CD4-positive, alpha-beta memory T cell (primary cell): ENCODE measurements at regions not wholly inside any gene's neighbourhood (a gene's known extent, or its start where the extent isn't known, plus 50 kb on each side); places are given as distances from the start of the nearest gene placed in this dataset.

Experiments
- CTCF ChIA-PET: fragments of 350-600 bp; sonication (Branson Sonifier 250); formaldehyde crosslinking; loops from one replicate; lab custom pipeline; 2021; ENCODE audit warnings: inconsistent platforms; ENCODE audit not compliant: partially characterized antibody; lab: Charles Lee
- POLR2A ChIA-PET: fragments of 350-600 bp; sonication (Branson Sonifier 250); formaldehyde crosslinking; loops from one replicate; lab custom pipeline; 2021; ENCODE audit not compliant: partially characterized antibody; lab: Charles Lee
- DNase-seq, 5 donors: peaks; one replicate each; pipeline versions ENCODE4 v3.0.0 to v3.0.0-alpha.2; 2020 to 2022; ENCODE audit warnings: mixed read lengths in 1 of 5
- H3K27ac ChIP-seq: one replicate; pipeline ENCODE4 v1.7.0; 2013; ENCODE audit warnings: low read depth, low read length
- H3K27me3 ChIP-seq: 2 replicates; pipeline ENCODE4 v1.7.0; 2013; ENCODE audit warnings: mild to moderate bottlenecking, low read length, moderate library complexity; ENCODE audit not compliant: insufficient read depth
- H3K36me3 ChIP-seq: 2 replicates; pipeline ENCODE4 v1.7.0; 2013; ENCODE audit warnings: mild to moderate bottlenecking, low read length, moderate library complexity; ENCODE audit not compliant: insufficient read depth
- H3K4me1 ChIP-seq: 2 replicates; pipeline ENCODE4 v1.7.0; 2013; ENCODE audit warnings: mild to moderate bottlenecking, low read length, moderate library complexity; ENCODE audit not compliant: insufficient read depth
- H3K4me3 ChIP-seq, 2 donors: one replicate each; pipeline ENCODE4 v1.7.0; 2013; ENCODE audit warnings: low read length in 2 of 2, mild to moderate bottlenecking in 1 of 2
- H3K9me3 ChIP-seq, 2 donors: one replicate each; pipeline ENCODE4 v1.7.0; 2013; ENCODE audit warnings: low read length in 2 of 2, control low read depth in 1 of 2; ENCODE audit not compliant: control insufficient read depth in 1 of 2
- H3K27ac Mint-ChIP-seq, 7 donors: one replicate each; pipeline ENCODE4 v1.8.0; 2020 to 2021; ENCODE audit warnings: mixed read lengths in 7 of 7, mild to moderate bottlenecking in 6 of 7, inconsistent platforms in 3 of 7, moderate library complexity in 3 of 7
- H3K27me3 Mint-ChIP-seq, 2 donors: one replicate each; pipeline ENCODE4 v1.8.0; 2020 to 2021; ENCODE audit warnings: mixed read lengths in 2 of 2
- H3K36me3 Mint-ChIP-seq, 2 donors: one replicate each; pipeline ENCODE4 v1.8.0; 2020 to 2021; ENCODE audit warnings: mixed read lengths in 2 of 2, inconsistent platforms in 1 of 2, mild to moderate bottlenecking in 1 of 2
- H3K4me1 Mint-ChIP-seq, 4 donors: one replicate each; pipeline ENCODE4 v1.8.0; 2020 to 2021; ENCODE audit warnings: mixed read lengths in 4 of 4, mild to moderate bottlenecking in 1 of 4
- H3K4me3 Mint-ChIP-seq, 8 donors: one replicate each; pipeline ENCODE4 v1.8.0; 2020 to 2021; ENCODE audit warnings: mixed read lengths in 8 of 8, mild to moderate bottlenecking in 7 of 8, moderate library complexity in 6 of 8, inconsistent platforms in 3 of 8
- H3K9me3 Mint-ChIP-seq, 8 donors: one replicate each; pipeline ENCODE4 v1.8.0; 2020 to 2021; ENCODE audit warnings: mixed read lengths in 8 of 8, mild to moderate bottlenecking in 5 of 8, inconsistent platforms in 3 of 8, moderate library complexity in 1 of 8
- intact Hi-C: fragments of 100-400 bp; cut with micrococcal nuclease; formaldehyde crosslinking; loops from one replicate; pipeline ENCODE4 v1.15.1; 2023

DNA sequence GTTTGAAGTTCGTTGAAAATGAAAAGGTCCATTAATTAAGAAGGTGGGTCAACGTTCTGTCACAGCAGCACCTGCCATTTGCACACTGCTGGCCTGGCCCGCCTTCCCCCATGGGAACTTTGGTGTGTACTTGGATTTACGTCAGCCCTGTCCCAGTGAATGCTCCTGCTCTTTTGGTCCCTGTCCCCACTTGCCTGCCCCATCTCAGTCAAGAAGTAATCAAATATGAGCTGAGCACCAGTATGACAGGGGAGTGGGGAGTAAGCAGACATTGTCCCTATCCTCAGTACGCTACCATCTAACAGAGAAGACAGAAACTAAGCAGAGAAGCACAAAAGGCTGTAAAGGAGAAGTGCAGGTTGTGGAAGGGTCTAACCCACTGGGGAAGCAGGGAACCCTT lies 65.1 kb downstream of the SLC4A3 start:
- Mint-ChIP-seq H3K27ac (no peak overlapping the region), H3K36me3 (no peaks in the 10 kb centered on the region), H3K9me3 (peaks cover 0 to 2% (median 0%) of the 10 kb centered on the region in 8 donors), H3K4me3 (no peak overlapping the region), H3K4me1 (no peaks in the 10 kb centered on the region), H3K27me3 (peaks cover 25 to 35% of the 10 kb centered on the region in 2 donors)
- DNase-seq, result no peak
- Histone ChIP-seq H3K36me3 (no peaks in the 10 kb centered on the region), H3K4me3 (no peak overlapping the region), H3K27me3 (no peaks in the 10 kb centered on the region), H3K27ac (no peak overlapping the region), H3K9me3 (no peaks in the 10 kb centered on the region), H3K4me1 (no peaks in the 10 kb centered on the region)
- CTCF ChIA-PET, result no interaction called here
- intact Hi-C loops, result no loop called here
- POLR2A ChIA-PET, result no interaction called here

DNA sequence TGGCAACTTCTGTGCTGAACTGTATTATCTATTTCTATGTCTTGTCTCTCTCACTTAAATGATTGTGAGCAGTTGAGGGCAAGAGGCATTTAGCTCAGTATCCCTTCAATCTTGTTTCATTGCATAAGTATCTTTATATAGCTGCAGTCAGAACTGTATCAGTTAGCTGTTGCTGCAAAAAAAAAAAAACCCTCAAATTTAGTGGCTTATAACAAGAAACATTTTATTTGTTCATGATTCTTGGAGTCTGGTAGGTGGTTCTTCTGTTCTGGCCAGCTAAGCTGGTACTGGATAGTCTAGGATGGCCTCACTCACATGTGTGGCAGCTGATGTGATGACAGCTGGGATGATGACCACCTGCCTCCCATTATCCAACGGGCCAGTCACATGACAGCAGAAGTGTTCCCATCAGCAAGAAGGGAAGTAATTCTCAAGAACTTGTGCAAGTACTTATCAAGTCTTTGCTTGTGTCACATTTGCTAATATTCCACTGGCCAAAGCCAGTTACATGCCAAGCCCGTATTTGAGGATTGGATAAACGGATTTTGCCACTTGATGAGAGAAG lies 67.8 kb downstream of the SLC4A3 start:
- H3K27me3 Mint-ChIP-seq, result peaks cover 29 to 50% of the 10 kb centered on the region in 2 donors
- ChIA-PET CTCF (no interaction called here), POLR2A (no interaction called here)
- H3K9me3 Mint-ChIP-seq, result peaks cover 0 to 2% (median 0%) of the 10 kb centered on the region in 8 donors
- no peaks in the 10 kb centered on the region for H3K9me3 ChIP-seq
- no peak overlapping the region for H3K4me3 ChIP-seq
- no peak overlapping the region for H3K27ac Mint-ChIP-seq
- no peaks in the 10 kb centered on the region for H3K4me1 ChIP-seq
- intact Hi-C loops, result no loop called here
- no peak overlapping the region for H3K4me3 Mint-ChIP-seq
- no peaks in the 10 kb centered on the region for H3K36me3 Mint-ChIP-seq
- no peak overlapping the region for H3K27ac ChIP-seq
- no peak for DNase-seq
- no peaks in the 10 kb centered on the region for H3K4me1 Mint-ChIP-seq
- peaks cover 11% of the 10 kb centered on the region for H3K27me3 ChIP-seq
- no peaks in the 10 kb centered on the region for H3K36me3 ChIP-seq

DNA sequence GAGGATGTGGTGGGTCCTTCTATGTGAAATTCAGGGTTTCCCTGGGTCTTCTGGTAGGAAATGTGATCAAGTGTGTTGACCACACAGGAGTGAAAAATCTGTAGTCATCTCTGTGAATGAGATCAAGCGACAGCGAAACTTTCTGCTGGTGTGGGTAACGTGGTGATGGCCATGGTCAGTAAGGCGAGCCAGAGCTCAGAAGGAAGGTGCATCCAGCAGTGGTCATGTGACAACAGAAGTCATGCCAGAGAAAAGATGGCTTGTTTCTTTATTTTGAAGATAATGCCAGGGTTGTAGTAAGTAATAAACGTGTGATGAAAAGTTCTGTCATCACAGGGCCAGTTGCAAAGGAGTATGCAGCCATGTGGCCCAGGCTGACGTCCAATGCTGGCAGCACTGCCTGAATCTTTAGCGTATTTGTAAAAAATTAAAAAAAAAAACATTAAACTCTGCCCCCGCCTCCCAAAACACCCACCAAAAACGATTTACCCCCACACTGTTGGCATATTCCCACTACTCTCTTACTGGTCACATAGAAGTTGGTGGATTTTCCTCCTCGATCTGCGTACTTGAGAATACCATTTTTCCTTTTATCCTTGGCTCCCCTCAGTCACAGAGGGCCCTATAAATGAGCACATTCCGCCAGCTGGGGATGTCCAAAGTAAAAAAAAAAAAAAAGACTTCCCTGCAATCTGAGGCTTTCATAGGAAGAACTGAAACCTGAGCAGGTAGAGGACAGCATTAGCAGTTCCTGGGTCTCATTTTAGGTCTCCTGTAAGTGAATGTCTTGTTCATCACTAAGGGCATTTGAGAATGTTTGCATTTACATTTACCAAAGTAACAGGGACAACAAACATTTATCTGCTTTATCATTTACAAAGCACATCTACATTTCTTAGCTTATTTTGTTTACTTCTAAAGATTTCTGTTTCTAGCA lies 70.6 kb downstream of the SLC4A3 start:
- intact Hi-C loops, result no loop called here
- ChIA-PET CTCF (no interaction called here), POLR2A (no interaction called here)
- H3K36me3 ChIP-seq, result no peaks in the 10 kb centered on the region
- H3K27ac ChIP-seq, result no peak overlapping the region
- H3K27me3 Mint-ChIP-seq, result peaks cover 24 to 47% of the 10 kb centered on the region in 2 donors
- H3K4me1 ChIP-seq, result no peaks in the 10 kb centered on the region
- H3K36me3 Mint-ChIP-seq, result no peaks in the 10 kb centered on the region
- no peaks in the 10 kb centered on the region for H3K9me3 ChIP-seq
- peaks cover 11% of the 10 kb centered on the region for H3K27me3 ChIP-seq
- H3K9me3 Mint-ChIP-seq, result peaks cover 0 to 2% (median 0%) of the 10 kb centered on the region in 8 donors
- no peaks in the 10 kb centered on the region for H3K4me1 Mint-ChIP-seq
- H3K4me3 Mint-ChIP-seq, result no peak overlapping the region
- H3K4me3 ChIP-seq, result no peak overlapping the region
- DNase-seq, result no peak
- H3K27ac Mint-ChIP-seq, result no peak overlapping the region

DNA sequence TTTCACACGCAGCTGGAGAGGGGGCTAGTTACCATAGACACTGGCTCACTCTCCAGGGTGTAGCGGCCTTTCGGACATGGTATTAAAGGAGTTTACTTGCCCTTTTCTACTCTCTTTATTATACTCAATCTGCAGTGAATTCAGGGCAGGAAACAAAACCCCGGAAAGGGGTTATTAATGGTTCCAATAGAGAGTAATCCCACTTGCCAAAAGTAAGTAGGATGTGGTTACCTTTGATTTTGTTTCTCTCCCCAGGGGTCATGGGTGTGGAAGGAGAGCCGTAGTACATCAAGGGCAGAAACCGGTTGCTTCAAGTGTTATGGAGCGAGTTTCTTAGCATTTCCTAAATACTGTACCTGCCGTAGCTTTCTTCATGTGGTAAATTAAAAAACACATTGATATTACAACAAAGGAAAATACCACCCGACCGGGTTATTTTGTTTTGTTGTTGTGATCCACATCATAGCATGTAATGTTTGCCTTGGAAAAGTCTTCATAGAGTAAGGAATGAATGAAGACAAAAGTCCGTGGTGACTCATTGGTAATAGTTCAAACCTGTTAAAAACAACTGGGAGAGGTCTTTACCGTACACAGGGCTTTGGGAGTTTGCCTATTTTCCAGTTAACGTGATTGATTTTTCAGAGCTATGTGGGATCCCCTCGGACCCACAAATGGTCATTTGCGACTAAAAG lies 71.5 kb downstream of the SLC4A3 start:
- intact Hi-C loops, result no loop called here
- Mint-ChIP-seq H3K4me3 (no peak overlapping the region), H3K9me3 (peaks cover 0 to 2% (median 0%) of the 10 kb centered on the region in 8 donors), H3K27ac (no peak overlapping the region), H3K27me3 (peaks cover 17 to 44% of the 10 kb centered on the region in 2 donors), H3K36me3 (no peaks in the 10 kb centered on the region), H3K4me1 (no peaks in the 10 kb centered on the region)
- H3K4me3 ChIP-seq, result no peak overlapping the region
- no peak overlapping the region for H3K27ac ChIP-seq
- H3K4me1 ChIP-seq, result no peaks in the 10 kb centered on the region
- no peak for DNase-seq
- no peaks in the 10 kb centered on the region for H3K36me3 ChIP-seq
- no peaks in the 10 kb centered on the region for H3K9me3 ChIP-seq
- H3K27me3 ChIP-seq, result peaks cover 11% of the 10 kb centered on the region
- ChIA-PET CTCF (no interaction called here), POLR2A (no interaction called here)

DNA sequence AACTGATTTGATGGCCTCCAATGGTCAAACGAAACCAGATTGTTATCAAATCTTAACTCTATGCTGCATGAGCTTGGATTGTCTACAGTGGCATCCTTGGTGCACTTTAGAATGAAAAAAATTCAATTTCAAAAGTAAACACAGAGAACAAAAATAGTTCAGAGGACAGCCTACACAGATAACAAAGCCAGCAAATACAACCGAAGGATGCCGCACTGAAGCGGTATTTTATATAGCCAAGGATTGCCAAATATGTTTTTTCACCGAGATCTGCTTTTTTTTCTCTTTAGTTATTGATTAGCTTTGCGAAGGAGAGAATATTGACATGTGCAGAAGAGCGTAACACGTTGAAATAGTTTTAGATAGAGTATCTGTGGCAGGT lies 72.0 kb downstream of the SLC4A3 start:
- Histone ChIP-seq H3K4me1 (no peaks in the 10 kb centered on the region), H3K36me3 (no peaks in the 10 kb centered on the region), H3K4me3 (no peak overlapping the region), H3K9me3 (no peaks in the 10 kb centered on the region), H3K27ac (no peak overlapping the region), H3K27me3 (peaks cover 11% of the 10 kb centered on the region)
- Mint-ChIP-seq H3K4me3 (no peak overlapping the region), H3K36me3 (no peaks in the 10 kb centered on the region), H3K27me3 (peaks cover 17 to 45% of the 10 kb centered on the region in 2 donors), H3K4me1 (no peaks in the 10 kb centered on the region), H3K9me3 (peaks cover 0 to 2% (median 0%) of the 10 kb centered on the region in 8 donors), H3K27ac (no peak overlapping the region)
- intact Hi-C loops, result no loop called here
- DNase-seq, result no peak
- ChIA-PET CTCF (interaction anchor here (1.0 kb wide), 2 partner anchors 10 to 169 kb away, joined by 3 to 4 read pairs; no protein-coding TSS in a partner anchor), POLR2A (no interaction called here)

DNA sequence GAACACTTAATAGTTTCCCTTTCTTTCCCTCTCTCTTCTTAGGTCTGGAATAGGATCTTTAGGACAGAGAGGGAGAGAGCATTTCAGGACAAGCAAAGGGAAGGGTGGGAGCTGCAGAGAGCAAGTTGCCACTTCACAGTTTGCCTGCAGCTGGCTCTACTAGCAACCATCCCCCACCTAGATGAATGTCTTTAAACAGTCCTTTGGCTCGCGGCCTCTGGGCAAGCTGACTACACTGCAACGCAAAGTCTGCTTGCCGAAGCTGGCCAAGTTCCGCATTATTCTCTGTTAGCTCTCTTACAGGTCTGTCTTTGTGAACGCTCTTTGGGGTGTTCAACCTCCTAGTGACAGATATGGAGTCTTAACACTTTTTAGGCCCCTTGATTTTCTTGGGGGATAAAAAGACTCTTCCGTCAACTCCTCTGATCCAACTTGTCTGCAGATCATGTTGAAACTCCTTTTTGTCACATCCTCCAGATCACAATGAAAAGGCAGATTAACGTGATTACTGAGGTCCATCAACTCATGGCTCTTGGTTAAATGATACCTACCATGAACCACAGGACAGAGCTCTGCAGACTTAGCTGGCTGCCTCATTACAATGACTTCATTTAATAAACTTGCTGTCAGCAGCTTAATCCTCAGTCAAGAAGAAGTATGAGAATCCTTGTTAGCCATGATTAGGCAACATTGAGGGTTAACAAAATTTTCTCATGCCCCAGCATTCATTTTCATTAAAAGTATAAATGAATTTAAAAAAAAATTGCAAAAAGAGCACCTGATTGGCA lies 74.6 kb downstream of the SLC4A3 start:
- DNase-seq, result no peak
- no peaks in the 10 kb centered on the region for H3K36me3 Mint-ChIP-seq
- Histone ChIP-seq H3K4me1 (no peaks in the 10 kb centered on the region), H3K9me3 (no peaks in the 10 kb centered on the region), H3K36me3 (no peaks in the 10 kb centered on the region), H3K27me3 (peaks cover 11% of the 10 kb centered on the region), H3K4me3 (no peak overlapping the region), H3K27ac (no peak overlapping the region)
- peaks cover 8 to 42% of the 10 kb centered on the region in 2 donors for H3K27me3 Mint-ChIP-seq
- H3K4me1 Mint-ChIP-seq, result no peaks in the 10 kb centered on the region
- H3K4me3 Mint-ChIP-seq, result no peak overlapping the region
- no peaks in the 10 kb centered on the region for H3K9me3 Mint-ChIP-seq
- intact Hi-C loops, result no loop called here
- ChIA-PET POLR2A (no interaction called here), CTCF (interaction anchor here (2.4 kb wide), 1 partner anchor 13 kb away, joined by 10 read pairs; no protein-coding TSS in a partner anchor)
- H3K27ac Mint-ChIP-seq, result no peak overlapping the region
